ENCODE measurements at regions not wholly inside any gene's neighbourhood (a gene's known extent, or its start where the extent isn't known, plus 50 kb on each side); places are given as distances from the start of the nearest gene placed in this dataset.
A peak's percentile ranks its signal among the peaks of the same experiment; 100 is the strongest.

GRCh38 chr6:6843057-6843627 is 254.6 kb downstream of the LY86 start:
- DNase-seq = no peak

- no peak for DNase-seq
These were observed 255.3 kb downstream of the LY86 start for GRCh38 chr6:6843777-6844176.

GRCh38 chr6:6844530-6844929 is 256.0 kb downstream of the LY86 start:
- no peak for DNase-seq

GRCh38 chr6:6845603-6846002 is 257.1 kb downstream of the LY86 start:
- DNase-seq = no peak

GRCh38 chr6:6847591-6847990 is 259.1 kb downstream of the LY86 start:
- DNase-seq = no peak

GRCh38 chr6:6851059-6851948 is 256.5 kb upstream of the RREB1 start:
- DNase-seq = peak in 1 of 3 experiments; percentile 14

GRCh38 chr6:6851949-6852261 is 255.9 kb upstream of the RREB1 start:
- DNase-seq = no peak

GRCh38 chr6:6856538-6857523 is 250.9 kb upstream of the RREB1 start:
- peak in 1 of 3 experiments; percentile 6 for DNase-seq

- no peak for DNase-seq
These were observed 250.2 kb upstream of the RREB1 start for GRCh38 chr6:6857528-6857927.

GRCh38 chr6:6858533-6858982 is 249.2 kb upstream of the RREB1 start:
- no peak for DNase-seq

- no peak for DNase-seq
These were observed 248.7 kb upstream of the RREB1 start for GRCh38 chr6:6859105-6859504.

- DNase-seq = no peak
These were observed 248.0 kb upstream of the RREB1 start for GRCh38 chr6:6859722-6860121.

- no peak for DNase-seq
These were observed 246.9 kb upstream of the RREB1 start for GRCh38 chr6:6860863-6861262.

- DNase-seq = no peak
These were observed 246.3 kb upstream of the RREB1 start for GRCh38 chr6:6861351-6861894.

GRCh38 chr6:6861995-6862394 is 245.8 kb upstream of the RREB1 start:
- no peak for DNase-seq

GRCh38 chr6:6863970-6864639 is 243.7 kb upstream of the RREB1 start:
- DNase-seq = no peak

- no peak for DNase-seq
These were observed 242.2 kb upstream of the RREB1 start for GRCh38 chr6:6865611-6866010.

GRCh38 chr6:6866656-6867403 is 240.9 kb upstream of the RREB1 start:
- DNase-seq = no peak

GRCh38 chr6:6867404-6867799 is 240.4 kb upstream of the RREB1 start:
- DNase-seq = peak in 1 of 3 experiments; percentile 2

GRCh38 chr6:6869094-6869493 is 238.7 kb upstream of the RREB1 start:
- no peak for DNase-seq

- DNase-seq = no peak
These were observed 236.8 kb upstream of the RREB1 start for GRCh38 chr6:6870921-6871320.
